GM18861 (cell line): ENCODE measurements at regions not wholly inside any gene's neighbourhood (a gene's known extent, or its start where the extent isn't known, plus 50 kb on each side); places are given as distances from the start of the nearest gene placed in this dataset.

Source experiments
- ATAC-seq: cut with Tn5 transposase; IDR thresholded peaks from one replicate; pipeline ENCODE4 v1.9.1; 2021; ENCODE audit not compliant: unreplicated experiment

- ATAC-seq: no peak
Observed at GRCh38 chr2:164306872-164307271, 314.4 kb downstream of the GRB14 start.

- no peak for ATAC-seq
Observed at GRCh38 chr2:164302786-164303185, 318.5 kb downstream of the GRB14 start.

- no peak for ATAC-seq
Observed at GRCh38 chr2:164288235-164288634, 333.0 kb downstream of the GRB14 start.

GRCh38 chr2:164287056-164287455 lies 334.2 kb downstream of the GRB14 start:
- no peak for ATAC-seq

GRCh38 chr2:164285576-164285975 lies 335.7 kb downstream of the GRB14 start:
- no peak for ATAC-seq

GRCh38 chr2:164281896-164282295 lies 339.4 kb downstream of the GRB14 start:
- no peak for ATAC-seq

GRCh38 chr2:164275659-164276058 lies 345.6 kb downstream of the GRB14 start:
- no peak for ATAC-seq

- ATAC-seq: no peak
Observed at GRCh38 chr2:164260506-164260905, 360.8 kb downstream of the GRB14 start.

- ATAC-seq: no peak
Observed at GRCh38 chr2:164257742-164258141, 363.5 kb downstream of the GRB14 start.

- peak; percentile 55 for ATAC-seq
Observed at GRCh38 chr2:164252568-164253287, 368.6 kb downstream of the GRB14 start.

- no peak for ATAC-seq
Observed at GRCh38 chr2:164243315-164243714, 378.0 kb downstream of the GRB14 start.

- ATAC-seq: no peak
Observed at GRCh38 chr2:164242409-164242808, 378.9 kb downstream of the GRB14 start.

- ATAC-seq: no peak
Observed at GRCh38 chr2:164234074-164234473, 387.2 kb downstream of the GRB14 start.

GRCh38 chr2:164224007-164224406 lies 397.3 kb downstream of the GRB14 start:
- no peak for ATAC-seq

- ATAC-seq: no peak
Observed at GRCh38 chr2:164221473-164221872, 399.8 kb downstream of the GRB14 start.

GRCh38 chr2:164220265-164220664 lies 401.0 kb downstream of the GRB14 start:
- no peak for ATAC-seq

- ATAC-seq: no peak
Observed at GRCh38 chr2:164213916-164214315, 407.4 kb downstream of the GRB14 start.

GRCh38 chr2:164205347-164205746 lies 415.9 kb downstream of the GRB14 start:
- no peak for ATAC-seq

- ATAC-seq: no peak
Observed at GRCh38 chr2:164203131-164203530, 418.2 kb downstream of the GRB14 start.

- ATAC-seq: no peak
Observed at GRCh38 chr2:164198256-164198655, 423.0 kb downstream of the GRB14 start.

GRCh38 chr2:164190700-164191099 lies 430.6 kb downstream of the GRB14 start:
- ATAC-seq: no peak

- no peak for ATAC-seq
Observed at GRCh38 chr2:164189851-164190250, 431.4 kb downstream of the GRB14 start.

GRCh38 chr2:164187121-164187520 lies 434.2 kb downstream of the GRB14 start:
- ATAC-seq: no peak
